ENCODE measurements at regions not wholly inside any gene's neighbourhood (a gene's known extent, or its start where the extent isn't known, plus 50 kb on each side); places are given as distances from the start of the nearest gene placed in this dataset.

- POLR2A ChIA-PET: no interaction called here
- Histone ChIP-seq H3K27me3 (ENCODE audit: control insufficient read depth, insufficient read depth, low read length) (no peaks in the 10 kb centered on the region), H3K4me3 (ENCODE audit: low read depth, low read length) (no peak overlapping the region), H3K36me3 (ENCODE audit: control insufficient read depth, insufficient read depth, low read length) (no peaks in the 10 kb centered on the region)
- no peak for TF ChIP-seq CTCF (IDR thresholded peaks at IDR 0.05; ENCODE audit: insufficient read depth, low read depth, low read length)
- CTCF ChIA-PET: no interaction called here
- DNase-seq (ENCODE audit: low read depth): no peak
Observed at GRCh38 chr7:46449743-46450142, 528.7 kb upstream of the IGFBP3 start.

- Histone ChIP-seq H3K27me3 (ENCODE audit: control insufficient read depth, insufficient read depth, low read length) (no peaks in the 10 kb centered on the region), H3K4me3 (ENCODE audit: low read depth, low read length) (no peak overlapping the region), H3K36me3 (ENCODE audit: control insufficient read depth, insufficient read depth, low read length) (no peaks in the 10 kb centered on the region)
- TF ChIP-seq CTCF (IDR thresholded peaks at IDR 0.05; ENCODE audit: insufficient read depth, low read depth, low read length): no peak
- CTCF ChIA-PET: no interaction called here
- DNase-seq (ENCODE audit: low read depth): no peak
- POLR2A ChIA-PET: no interaction called here
Observed at GRCh38 chr7:46448478-46448877, 527.4 kb upstream of the IGFBP3 start.

GRCh38 chr7:46446151-46446550 lies 525.1 kb upstream of the IGFBP3 start:
- CTCF ChIA-PET: no interaction called here
- POLR2A ChIA-PET: no interaction called here
- Histone ChIP-seq H3K36me3 (ENCODE audit: control insufficient read depth, insufficient read depth, low read length) (no peaks in the 10 kb centered on the region), H3K27me3 (ENCODE audit: control insufficient read depth, insufficient read depth, low read length) (no peaks in the 10 kb centered on the region), H3K4me3 (ENCODE audit: low read depth, low read length) (no peak overlapping the region)
- no peak for DNase-seq (ENCODE audit: low read depth)
- TF ChIP-seq CTCF (IDR thresholded peaks at IDR 0.05; ENCODE audit: insufficient read depth, low read depth, low read length): no peak

- H3K27me3 ChIP-seq (ENCODE audit: control insufficient read depth, insufficient read depth, low read length): no peaks in the 10 kb centered on the region
- CTCF ChIA-PET: interaction anchor here (1.0 kb wide), 1 partner anchor 68 kb away, joined by 3 read pairs; no protein-coding TSS in a partner anchor
- TF ChIP-seq CTCF (IDR thresholded peaks at IDR 0.05; ENCODE audit: insufficient read depth, low read depth, low read length): no peak
- POLR2A ChIA-PET: no interaction called here
- DNase-seq (ENCODE audit: low read depth): no peak
- H3K4me3 ChIP-seq (ENCODE audit: low read depth, low read length): no peak overlapping the region
- no peaks in the 10 kb centered on the region for H3K36me3 ChIP-seq (ENCODE audit: control insufficient read depth, insufficient read depth, low read length)
Observed at GRCh38 chr7:46444256-46444655, 523.2 kb upstream of the IGFBP3 start.

GRCh38 chr7:46440186-46440585 lies 519.1 kb upstream of the IGFBP3 start:
- H3K4me3 ChIP-seq (ENCODE audit: low read depth, low read length): no peak overlapping the region
- ChIA-PET CTCF (no interaction called here), POLR2A (no interaction called here)
- no peaks in the 10 kb centered on the region for H3K27me3 ChIP-seq (ENCODE audit: control insufficient read depth, insufficient read depth, low read length)
- H3K36me3 ChIP-seq (ENCODE audit: control insufficient read depth, insufficient read depth, low read length): no peaks in the 10 kb centered on the region
- DNase-seq (ENCODE audit: low read depth): no peak
- TF ChIP-seq CTCF (IDR thresholded peaks at IDR 0.05; ENCODE audit: insufficient read depth, low read depth, low read length): no peak
